GM19025 (cell line): ENCODE measurements at regions not wholly inside any gene's neighbourhood (a gene's known extent, or its start where the extent isn't known, plus 50 kb on each side); places are given as distances from the start of the nearest gene placed in this dataset.

Source experiments
- ATAC-seq: cut with Tn5 transposase; IDR thresholded peaks from one replicate; pipeline ENCODE4 v1.9.1; 2021; ENCODE audit warnings: mild to moderate bottlenecking, low read depth, moderate library complexity; ENCODE audit not compliant: unreplicated experiment

DNA sequence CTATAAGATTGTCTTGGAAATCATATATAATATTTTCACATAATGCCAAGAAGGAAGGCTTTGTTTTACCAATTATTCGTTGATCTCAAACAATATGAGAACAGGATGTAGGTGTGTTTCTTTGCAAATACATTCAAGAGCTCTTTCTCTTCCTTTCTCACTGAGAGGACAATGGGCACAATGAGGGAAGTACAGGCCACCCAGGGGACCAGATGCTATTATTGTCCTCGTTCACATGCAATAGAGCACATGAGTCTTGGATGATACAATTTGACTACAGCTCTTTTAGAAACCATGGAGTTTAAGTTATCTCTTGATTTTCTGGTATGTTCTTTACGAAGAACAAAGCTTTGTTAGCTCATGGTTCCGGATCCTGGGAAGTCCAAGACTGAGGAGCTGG is 323.7 kb upstream of the KLF6 start:
- ATAC-seq = no peak

DNA sequence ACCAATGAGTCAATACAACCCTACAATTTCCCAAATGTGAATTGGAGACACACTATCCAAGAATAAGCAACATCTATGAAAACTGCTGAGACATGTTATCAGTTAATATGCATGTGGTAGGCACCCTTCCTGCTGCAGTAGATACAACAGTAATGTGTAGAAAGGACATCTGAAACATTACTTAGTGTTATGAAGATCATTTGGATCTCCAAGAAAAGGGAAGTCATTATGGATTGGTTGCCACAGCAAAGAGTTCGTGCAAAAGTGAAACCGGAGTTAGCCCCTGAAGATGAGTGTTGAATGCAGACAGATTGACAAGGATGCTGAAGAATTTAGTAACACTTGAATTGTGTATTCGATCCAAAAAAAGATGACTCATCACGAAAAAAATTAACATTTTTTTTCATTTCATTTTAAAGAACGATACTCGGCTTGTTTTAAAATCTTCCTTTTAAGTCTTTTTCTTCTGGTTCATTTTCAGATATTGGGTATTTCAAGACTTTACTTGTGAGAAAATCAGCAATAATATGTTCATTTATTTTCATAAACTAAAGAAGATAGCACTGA is 322.4 kb upstream of the KLF6 start:
- no peak for ATAC-seq

DNA sequence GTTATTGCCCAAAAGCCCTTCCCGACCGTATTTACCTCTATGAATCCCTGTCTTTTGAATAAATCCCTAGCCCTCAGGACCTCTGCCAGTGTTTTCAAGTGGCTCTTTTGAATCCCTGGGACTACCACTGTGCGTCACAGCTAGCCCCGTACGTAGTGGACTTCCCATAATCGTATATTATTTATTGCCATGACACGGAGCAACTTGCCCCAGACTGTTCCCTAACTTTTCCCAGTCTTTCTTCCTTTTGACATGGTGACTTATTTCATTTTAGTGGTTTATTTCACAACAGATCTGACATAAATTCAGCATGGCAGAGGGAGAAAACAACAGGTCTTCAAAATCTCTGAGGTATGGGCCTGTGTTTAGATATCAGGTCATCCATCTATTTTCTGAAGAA is 318.6 kb upstream of the KLF6 start:
- ATAC-seq = no peak

DNA sequence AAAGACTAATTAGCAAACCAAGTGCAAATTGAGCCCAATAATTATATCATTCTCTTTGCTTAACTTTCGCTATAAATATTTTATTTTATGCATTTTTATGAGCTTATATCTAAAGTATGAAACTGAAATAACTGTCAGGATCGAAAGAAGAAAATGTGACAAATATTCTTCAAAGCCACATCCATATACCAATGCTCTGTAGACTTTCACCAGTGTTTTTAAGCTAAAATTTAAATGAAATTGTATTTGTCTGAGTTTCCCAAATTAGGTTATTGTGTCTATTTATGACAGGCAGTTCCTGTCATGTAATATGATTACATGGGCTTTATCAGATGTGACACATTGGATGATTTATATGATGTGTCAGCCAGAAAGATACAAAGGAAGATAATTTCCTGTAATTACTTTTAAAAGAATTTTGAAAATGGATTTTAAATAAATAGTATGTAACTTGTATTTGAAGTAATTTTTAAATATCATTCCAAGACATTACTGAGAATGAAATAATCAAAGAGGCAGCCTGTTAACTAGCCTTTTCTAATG is 317.9 kb upstream of the KLF6 start:
- ATAC-seq = no peak

DNA sequence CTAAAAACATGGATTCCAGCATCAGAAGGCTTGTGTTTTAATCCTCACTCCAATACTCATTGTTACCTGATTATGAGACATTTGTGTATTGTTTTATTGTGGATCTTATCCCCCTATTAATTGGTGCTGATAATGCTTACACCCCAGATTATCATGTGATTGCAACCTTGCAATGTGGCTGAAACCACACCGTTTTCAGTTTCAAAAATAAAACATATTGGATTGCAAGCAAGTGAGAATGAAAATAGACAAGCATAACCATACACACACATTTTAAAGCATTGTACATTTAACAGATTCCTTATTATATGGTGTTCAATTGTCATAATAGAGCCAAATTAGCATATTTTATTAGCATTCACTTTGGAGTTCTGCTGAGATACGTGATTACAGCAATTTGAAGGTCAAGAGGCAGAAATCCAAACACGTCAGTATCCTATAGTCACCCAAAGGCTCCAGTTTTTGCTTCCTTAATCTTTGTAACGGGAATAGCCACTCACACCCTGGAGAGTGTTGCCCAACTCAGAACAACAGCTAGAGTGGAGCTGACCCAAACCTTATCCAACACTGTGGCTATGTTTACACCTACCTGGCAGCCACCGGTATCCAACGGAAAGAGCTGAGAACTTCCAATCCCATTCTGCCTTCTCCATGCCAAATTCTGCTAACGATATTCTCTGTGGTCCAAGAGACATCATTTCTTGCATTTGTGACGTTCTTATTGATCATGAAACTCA is 317.1 kb upstream of the KLF6 start:
- ATAC-seq = no peak

DNA sequence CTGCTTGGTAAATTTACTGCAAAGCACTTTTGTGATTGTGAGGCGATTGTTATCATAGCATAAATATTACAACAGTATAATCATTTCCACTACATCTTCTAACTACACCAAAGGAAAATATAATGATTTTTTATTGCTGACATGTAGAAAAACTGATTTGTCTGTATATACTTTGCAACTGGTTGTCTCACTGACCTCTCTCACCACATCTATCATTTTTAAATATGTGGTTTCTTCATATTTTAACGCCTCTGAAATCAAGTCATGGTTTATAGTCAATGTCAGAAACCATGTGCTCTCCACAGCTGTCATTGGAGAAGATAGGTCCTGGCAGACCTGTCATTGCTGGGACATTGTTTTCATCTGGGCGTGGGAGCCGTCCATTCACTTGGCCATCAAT is 315.4 kb upstream of the KLF6 start:
- no peak for ATAC-seq

DNA sequence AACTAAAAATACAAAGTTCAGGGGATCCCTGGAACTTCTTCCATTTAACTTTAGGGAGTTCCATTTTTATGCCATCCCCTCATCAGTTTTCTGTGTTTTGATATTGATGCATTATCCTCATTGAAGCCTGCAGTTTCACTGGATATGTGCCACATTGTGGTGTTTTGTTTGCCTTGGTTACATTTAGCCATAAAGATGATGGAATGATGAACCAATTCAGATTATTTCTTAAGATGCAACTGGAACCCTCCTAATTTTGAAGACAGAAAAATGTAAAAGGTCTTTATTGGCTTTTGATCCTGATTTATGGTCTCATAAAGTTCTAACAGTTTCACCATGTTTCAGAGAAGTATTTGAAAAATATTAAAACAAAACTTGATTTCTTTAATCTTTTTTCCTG is 314.2 kb upstream of the KLF6 start:
- no peak for ATAC-seq

DNA sequence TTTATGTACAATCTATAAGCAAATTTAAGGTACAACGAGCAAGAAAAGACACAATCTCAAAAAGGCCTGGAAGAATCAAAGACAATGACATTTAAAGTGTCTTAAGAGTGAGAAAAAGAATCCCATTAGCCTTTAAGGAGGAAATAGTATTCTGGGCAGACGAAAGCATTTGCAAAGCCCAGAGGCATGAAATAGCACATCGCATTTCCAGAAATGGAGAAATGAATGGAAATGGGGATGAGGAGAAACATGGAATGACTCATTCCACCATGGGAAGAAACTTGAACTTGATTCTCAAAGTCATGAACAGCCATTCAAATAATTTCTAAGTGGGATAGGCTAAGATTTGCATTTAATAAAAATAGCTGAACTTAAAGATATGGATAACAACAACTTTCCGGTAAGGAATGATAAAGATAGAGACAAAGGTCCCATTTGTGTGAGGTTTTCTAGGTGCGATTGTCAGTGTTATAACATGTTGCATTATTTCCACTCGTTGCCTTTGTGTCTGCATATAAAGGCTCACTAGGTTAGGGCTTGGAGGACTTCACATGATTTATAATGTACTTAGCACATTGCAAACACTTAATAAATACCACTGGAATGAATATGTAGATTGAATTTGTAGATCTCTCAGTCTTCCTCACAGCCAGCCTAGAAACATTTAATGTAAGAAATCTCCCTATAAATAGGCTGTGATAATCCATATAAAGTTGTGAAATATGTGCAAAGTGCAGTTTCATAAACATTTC is 310.3 kb upstream of the KLF6 start:
- ATAC-seq = no peak

DNA sequence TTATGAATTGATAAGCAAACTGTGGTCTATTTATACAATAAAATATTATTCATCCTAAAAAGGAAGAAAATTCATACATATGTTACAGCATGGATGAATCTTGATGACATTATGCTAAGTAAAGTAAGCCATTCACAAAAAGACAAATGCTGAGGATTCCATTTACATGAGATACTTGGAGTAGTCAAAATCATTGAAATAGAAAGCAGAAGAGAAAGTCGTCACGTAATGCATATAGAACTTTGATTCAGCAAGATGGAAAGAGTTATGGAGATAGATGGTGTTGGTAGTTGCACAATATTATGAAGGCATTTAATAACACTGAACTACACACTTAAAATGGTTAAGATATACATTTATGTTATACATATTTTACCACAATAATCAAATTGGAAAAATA is 309.7 kb upstream of the KLF6 start:
- no peak for ATAC-seq

DNA sequence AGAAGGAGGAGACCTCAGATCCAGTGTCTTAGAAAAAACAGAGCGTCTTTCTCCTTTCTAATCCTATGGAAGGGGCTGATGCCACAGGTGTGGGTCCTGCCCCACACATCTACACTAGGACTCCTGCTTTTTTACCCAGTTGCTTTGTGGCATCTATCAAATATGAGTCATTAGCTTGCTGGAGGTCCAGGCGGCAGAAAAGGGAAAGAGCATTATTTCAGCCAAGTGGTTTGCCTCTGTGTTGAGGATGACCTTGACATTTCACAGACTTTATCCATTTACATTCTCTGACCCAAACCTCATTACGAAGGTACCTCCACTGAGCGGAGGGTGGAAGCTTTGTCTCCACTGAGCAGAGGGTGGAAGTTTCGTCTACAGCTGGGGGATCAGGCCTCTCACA is 308.4 kb upstream of the KLF6 start:
- ATAC-seq = no peak

DNA sequence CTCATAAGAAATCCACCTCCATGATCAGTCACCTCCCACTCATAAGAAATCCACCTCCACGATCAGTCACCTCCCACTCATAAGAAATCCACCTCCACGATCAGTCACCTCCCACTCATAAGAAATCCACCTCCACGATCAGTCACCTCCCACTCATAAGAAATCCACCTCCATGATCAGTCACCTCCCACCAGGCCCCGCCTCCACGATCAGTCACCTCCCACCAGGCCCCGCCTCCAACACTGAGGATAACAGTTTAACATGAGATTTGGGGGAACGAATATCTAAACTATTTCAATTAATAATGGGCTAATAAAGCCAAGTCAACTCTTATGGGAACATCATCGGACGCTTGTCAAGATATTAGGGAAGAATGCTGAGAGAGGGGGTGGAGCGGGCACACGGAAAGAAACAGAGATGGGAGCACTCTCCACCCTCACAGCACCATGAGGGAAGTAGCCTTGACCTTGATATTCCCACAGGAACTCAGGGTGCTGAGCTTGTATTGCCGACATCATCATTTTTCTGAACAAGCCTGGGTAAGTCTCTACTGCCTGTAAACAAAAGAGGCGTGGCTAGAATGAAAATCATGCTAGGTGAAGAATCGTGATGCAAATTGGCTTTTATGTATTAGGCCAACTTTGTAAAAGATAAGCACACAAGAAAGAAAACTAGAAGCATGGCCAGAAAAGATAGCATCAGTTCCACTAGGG is 303.5 kb upstream of the KLF6 start:
- ATAC-seq = no peak

DNA sequence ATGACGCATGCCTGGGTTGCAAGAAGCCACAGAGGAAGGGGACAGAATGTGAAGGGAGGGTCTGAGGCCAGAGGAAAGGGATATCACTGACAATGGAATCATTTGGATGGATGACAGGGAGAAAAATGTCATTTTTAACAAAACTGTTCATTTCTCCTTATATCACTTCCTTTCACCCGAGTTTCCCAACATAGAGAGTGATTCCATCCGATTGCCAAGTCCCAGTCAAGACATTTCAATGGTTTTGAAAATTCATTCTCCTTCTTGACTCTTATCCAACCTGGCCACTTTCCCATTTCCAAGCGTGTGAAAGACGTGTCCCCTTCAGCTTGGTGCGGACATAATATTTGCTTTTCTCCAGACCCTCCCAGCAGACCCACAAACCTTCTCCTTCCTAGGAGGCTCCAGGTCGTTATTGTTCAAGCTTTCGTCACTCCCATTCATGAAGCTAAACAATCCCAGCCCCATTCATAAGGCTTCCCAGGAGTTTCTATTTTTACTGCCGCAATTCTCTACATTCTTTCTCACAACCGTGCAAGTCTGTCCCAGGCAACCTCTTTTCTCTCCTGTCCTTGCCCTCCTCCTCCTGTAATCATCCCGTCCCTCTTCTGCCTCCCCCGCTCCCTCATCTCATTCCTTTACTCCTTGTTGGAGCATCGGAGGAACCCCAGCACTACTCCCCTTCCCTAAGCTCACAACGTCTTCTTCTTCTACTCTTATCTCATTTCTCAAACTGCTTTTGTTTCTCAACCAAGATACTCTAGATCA is 301.3 kb upstream of the KLF6 start:
- ATAC-seq = no peak

DNA sequence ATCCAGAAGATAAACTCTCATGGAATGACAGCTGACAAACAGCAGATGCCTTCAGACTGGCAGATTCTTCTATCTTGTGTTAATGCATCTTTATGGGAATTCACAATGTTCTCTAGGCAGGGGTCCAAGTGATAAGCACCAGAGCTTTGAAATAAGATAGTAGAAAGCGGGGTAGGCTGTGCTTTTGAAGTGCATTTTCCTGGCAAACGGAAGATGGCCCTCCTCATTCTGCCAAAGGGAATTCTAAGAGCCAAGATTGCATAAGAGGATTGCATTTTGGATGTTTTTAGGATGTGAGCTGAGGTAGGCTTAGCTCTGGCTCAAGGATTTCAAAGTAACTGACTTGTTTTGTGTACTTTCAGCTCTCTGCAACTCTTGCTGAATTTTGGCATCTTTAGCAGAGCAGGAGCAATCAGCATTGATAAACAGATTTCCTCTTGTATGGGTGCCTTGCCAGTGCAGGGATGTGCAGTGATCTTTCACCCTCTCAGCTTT is 298.5 kb upstream of the KLF6 start:
- ATAC-seq = no peak

DNA sequence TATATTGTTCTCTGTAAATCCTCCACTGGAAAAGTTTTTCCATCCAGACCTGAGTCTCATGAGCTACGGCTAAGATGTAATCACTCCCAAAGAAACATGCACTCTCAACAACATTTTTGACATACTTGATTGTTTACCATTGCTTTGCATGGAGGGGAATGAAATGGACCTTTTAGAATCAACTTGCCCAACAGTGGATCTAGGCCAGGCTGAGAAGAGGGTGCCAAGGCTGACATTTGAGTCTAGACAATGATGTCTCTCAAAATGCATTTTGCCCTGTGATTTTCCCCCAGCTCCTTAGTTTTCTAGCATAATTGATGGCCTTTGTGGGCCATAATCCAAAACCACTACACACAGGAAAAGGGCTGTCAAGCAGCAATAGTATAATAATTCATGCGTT is 297.9 kb upstream of the KLF6 start:
- no peak for ATAC-seq

DNA sequence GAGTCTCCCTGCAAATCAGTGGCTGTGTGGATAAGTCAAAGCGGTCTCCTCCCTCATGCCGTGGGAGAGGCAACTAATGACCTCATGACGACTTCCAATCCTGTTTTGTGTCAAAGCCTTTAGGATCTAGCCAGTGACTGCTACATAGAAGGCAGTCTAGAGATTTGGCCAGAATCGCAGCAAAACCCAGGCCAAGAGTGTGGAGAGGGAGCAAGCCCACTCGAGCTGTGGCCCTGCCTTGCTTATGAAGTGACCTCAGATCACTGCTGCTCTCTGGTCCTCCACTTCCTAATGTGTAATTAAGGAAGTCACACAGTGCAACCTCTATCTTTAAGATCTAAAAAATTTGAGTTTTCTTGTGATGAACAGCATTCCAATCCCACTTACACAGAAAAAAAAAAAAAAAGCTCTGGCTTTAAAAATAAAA is 296.7 kb upstream of the KLF6 start:
- no peak for ATAC-seq

DNA sequence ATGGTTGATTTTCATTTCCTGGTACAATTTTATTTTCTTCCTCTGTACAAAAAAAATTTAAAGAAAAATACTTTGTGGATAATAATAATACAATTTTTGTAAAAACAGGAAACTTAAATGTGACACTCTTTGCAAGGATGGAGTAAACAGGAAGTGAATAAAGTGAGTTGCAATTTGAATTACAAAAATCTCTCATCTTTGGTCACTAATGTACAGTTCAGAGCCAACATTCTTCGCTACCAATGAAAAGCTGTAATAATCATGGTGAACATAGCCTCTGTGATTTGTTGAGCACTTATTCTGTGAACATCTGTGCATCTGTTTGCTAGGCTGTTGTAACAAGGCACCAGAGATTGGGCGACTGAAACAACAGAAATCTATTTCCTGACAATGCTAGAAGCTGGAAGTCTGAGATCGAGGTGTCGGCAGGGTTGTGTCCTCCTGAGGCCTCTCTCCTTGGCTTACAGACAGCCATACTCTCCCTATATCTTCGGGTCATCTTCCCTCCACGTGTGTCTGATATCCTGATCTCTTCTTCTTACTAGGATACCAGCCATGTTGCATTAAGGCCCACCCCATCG is 295.3 kb upstream of the KLF6 start:
- ATAC-seq = no peak

DNA sequence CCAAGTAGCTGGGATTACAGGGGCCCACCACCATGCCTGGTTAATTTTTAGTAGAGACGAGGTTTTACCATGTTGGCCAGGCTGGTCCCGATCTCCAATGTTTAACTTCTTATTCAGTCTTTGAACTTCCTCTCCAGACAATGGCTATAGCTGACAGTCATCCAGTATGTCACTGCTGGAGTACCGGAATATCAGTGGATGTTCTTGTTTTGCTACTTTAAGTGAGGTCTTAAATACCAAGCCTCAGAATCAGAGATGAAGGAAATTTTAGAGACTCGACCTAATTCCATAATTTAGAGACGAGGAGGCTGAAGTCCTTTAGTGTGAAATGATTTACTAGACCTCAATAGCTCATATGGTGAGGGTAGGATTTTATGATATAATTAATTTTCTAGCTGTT is 294.8 kb upstream of the KLF6 start:
- no peak for ATAC-seq

DNA sequence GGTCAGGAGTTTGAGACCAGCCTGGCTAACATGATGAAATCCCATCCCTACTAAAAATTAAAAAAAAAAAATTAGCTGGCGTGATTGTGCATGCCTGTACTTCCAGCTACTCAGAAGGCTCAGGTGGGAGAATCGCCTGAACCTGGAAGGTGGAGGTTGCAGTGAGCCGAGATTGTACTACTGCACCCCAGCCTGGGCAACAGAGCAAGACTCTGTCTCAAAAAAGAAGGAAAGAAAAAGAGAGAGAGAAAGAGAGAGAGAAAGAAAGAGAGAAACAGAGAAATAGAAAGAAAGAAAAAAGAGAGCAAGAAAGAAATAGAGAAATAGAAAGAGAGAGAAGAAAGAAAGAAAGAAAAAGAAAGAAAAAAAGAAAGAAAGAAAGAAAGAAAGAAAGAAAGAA is 292.8 kb upstream of the KLF6 start:
- no peak for ATAC-seq

DNA sequence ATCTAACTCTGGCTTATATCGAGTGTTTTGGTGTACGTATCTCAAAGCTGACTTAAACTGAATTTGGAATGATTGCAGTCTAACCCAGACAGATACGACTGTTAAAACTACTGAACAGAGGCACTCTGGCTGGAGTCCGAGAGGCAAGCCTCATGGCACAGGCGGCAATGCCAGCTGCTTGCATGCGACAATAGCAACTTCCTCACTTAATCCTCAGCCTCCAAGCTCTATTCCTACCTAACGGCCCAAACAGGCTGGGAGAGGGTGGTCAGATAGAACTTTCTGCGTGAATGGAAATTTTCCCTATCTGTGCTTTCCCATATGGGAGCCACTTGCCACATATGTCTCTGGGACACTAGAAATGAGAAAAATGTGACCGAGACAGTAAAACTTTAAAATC is 292.0 kb upstream of the KLF6 start:
- no peak for ATAC-seq

DNA sequence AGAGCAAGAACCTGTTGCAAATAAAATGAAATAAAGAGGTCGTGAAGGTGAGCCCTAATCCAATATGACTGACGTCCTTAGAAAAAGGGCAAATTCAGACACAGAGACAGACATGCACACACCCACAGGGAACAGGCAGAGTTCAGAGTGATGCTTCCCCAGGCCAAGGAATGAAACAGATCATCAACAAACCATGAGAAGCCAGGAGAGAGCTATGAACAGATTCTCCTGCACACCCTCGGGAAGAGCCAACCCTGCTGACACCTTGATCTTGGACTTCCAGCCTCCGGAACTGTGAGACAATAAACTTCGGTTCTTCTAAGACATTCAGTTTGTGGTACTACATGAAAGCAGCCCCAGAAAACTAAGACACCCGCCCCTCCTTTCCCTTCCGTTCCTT is 290.4 kb upstream of the KLF6 start:
- no peak for ATAC-seq
